ENCODE measurements at regions not wholly inside any gene's neighbourhood (a gene's known extent, or its start where the extent isn't known, plus 50 kb on each side); places are given as distances from the start of the nearest gene placed in this dataset.

DNA sequence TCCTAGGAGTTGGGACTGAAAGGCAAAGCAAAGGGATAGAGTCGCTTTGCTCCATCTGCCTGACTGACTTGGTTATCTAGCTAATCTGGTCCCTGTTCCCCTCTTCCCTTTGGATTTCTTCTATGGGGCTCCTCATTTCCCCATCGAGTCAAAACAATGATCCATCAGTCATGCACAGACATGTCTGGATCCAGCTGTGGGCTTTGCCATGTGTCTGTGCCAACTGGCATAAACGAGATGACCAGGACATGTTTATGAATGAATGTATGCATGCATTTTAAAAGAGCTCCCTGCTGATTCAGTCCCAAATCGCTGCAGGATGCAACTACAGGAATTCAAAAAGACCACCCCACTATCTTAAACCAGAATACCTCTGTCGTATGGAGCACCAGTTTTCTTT, 122.0 kb downstream of the ARL4A start:
- Histone ChIP-seq H3K27ac (no peak overlapping the region), H3K4me3 (no peak overlapping the region), H3K27me3 (no peaks in the 10 kb centered on the region), H3K4me1 (no peaks in the 10 kb centered on the region), H3K36me3 (no peaks in the 10 kb centered on the region), H3K9me3 (no peaks in the 10 kb centered on the region)
- TF ChIP-seq POLR2A (IDR thresholded peaks at IDR 0.05) (no peak), EP300 (IDR thresholded peaks at IDR 0.05) (no peak), CTCF (IDR thresholded peaks at IDR 0.05) (no peak), POLR2AphosphoS5 (IDR thresholded peaks at IDR 0.05) (no peak)
- 41 to 61% methylated on average over 3 to 5 of the region's 5 CpGs for WGBS, 2 donors (ENCODE audit: low coverage in 1 of 2)
- ATAC-seq = no peak

DNA sequence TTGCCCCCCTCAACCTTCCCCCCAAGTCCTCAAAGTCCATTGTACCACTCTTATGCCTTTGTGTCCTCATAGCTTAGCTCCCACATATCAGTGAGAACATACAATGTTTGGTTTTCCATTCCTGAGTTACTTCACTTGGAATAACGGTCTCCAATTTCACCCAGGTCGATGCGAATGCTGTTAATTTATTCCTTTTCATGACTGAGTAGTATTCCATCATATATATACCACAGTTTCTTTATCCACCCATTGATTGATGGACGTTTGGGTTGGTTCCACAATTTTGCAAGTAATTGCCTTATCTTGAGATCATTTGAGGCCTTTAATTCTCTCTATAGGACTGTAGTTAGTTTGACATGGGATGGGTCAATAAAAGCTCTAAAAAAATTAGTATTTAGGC, 124.7 kb downstream of the ARL4A start:
- ATAC-seq = no peak
- H3K4me3 ChIP-seq = no peak overlapping the region
- no peak overlapping the region for H3K27ac ChIP-seq
- H3K4me1 ChIP-seq = no peaks in the 10 kb centered on the region
- no peaks in the 10 kb centered on the region for H3K27me3 ChIP-seq
- TF ChIP-seq POLR2A (IDR thresholded peaks at IDR 0.05) = no peak
- TF ChIP-seq EP300 (IDR thresholded peaks at IDR 0.05) = no peak
- TF ChIP-seq CTCF (IDR thresholded peaks at IDR 0.05) = no peak
- no peak for TF ChIP-seq POLR2AphosphoS5 (IDR thresholded peaks at IDR 0.05)
- WGBS, 2 donors (ENCODE audit: low coverage in 1 of 2) = 88 to 91% methylated on average over 4 of the region's 4 CpGs
- no peaks in the 10 kb centered on the region for H3K36me3 ChIP-seq
- H3K9me3 ChIP-seq = no peaks in the 10 kb centered on the region

- no peaks in the 10 kb centered on the region for H3K9me3 ChIP-seq
- H3K4me3 ChIP-seq = no peak overlapping the region
- WGBS, 2 donors (ENCODE audit: low coverage in 1 of 2) = 70 to 93% methylated on average over 2 of the region's 2 CpGs
- no peaks in the 10 kb centered on the region for H3K4me1 ChIP-seq
- TF ChIP-seq POLR2A (IDR thresholded peaks at IDR 0.05) (no peak), CTCF (IDR thresholded peaks at IDR 0.05) (no peak)
- ATAC-seq = no peak
- H3K27ac ChIP-seq = no peak overlapping the region
- H3K36me3 ChIP-seq = no peaks in the 10 kb centered on the region
- no peaks in the 10 kb centered on the region for H3K27me3 ChIP-seq
Observed at GRCh38 chr7:12814107-12814506, 126.7 kb downstream of the ARL4A start.

- no peak for ATAC-seq
Observed at GRCh38 chr7:12814828-12815227, 127.4 kb downstream of the ARL4A start.

GRCh38 chr7:12815426-12815825, 128.0 kb downstream of the ARL4A start:
- no peak for TF ChIP-seq POLR2AphosphoS5 (IDR thresholded peaks at IDR 0.05)
- TF ChIP-seq EP300 (IDR thresholded peaks at IDR 0.05) = no peak
- TF ChIP-seq CTCF (IDR thresholded peaks at IDR 0.05) = no peak
- TF ChIP-seq POLR2A (IDR thresholded peaks at IDR 0.05) = no peak
- no peaks in the 10 kb centered on the region for H3K27me3 ChIP-seq
- H3K4me3 ChIP-seq = no peak overlapping the region
- H3K9me3 ChIP-seq = no peaks in the 10 kb centered on the region
- WGBS, 2 donors (ENCODE audit: low coverage in 1 of 2) = 83 to 86% methylated on average over 4 of the region's 4 CpGs
- no peaks in the 10 kb centered on the region for H3K36me3 ChIP-seq
- ATAC-seq = no peak
- no peak overlapping the region for H3K27ac ChIP-seq
- no peaks in the 10 kb centered on the region for H3K4me1 ChIP-seq

More at GRCh38 chr7:12814828-12815227, 127.4 kb downstream of the ARL4A start:
- Histone ChIP-seq H3K9me3 (no peaks in the 10 kb centered on the region), H3K4me3 (no peak overlapping the region), H3K27me3 (no peaks in the 10 kb centered on the region), H3K4me1 (no peaks in the 10 kb centered on the region), H3K36me3 (no peaks in the 10 kb centered on the region), H3K27ac (no peak overlapping the region)
- no peak for TF ChIP-seq CTCF (IDR thresholded peaks at IDR 0.05)
